Hypothalamus (tissue), 51 donors: ENCODE measurements at regions not wholly inside any gene's neighbourhood (a gene's known extent, or its start where the extent isn't known, plus 50 kb on each side); places are given as distances from the start of the nearest gene placed in this dataset.
"Not testable (repeated sequence)": the region's sequence is repeated elsewhere in the genome, so short reads cannot be mapped to it uniquely, and the experiment has no call there.

Experiments
- DNase-seq, 51 donors: peaks; one replicate each; lab custom pipeline; 2025; lab: John Stamatoyannopoulos, UW

DNA sequence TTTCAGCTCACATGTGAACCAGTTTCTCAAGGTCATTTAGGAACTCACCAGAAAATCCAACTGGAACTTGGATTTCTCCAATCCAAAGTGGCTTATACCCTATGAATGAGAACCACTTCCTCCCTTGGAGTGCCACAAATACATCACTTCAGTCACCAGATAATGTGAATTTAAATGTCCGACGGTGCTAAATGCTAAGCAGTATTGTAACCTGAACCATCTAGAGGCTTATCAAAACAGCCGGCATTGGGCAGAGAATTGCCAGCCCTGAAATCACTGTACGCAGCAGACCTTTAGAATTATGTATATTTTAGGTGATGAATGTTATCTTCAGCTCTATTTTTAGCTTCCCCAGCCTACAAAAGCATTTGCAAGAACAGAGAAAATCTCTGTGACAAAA is 76.8 kb upstream of the COX20 start:
- DNase-seq: no peak

GRCh38 chr1:244759158-244759557 is 76.3 kb upstream of the COX20 start:
- DNase-seq: peak in 1 of 51 donors; percentile 35

DNA sequence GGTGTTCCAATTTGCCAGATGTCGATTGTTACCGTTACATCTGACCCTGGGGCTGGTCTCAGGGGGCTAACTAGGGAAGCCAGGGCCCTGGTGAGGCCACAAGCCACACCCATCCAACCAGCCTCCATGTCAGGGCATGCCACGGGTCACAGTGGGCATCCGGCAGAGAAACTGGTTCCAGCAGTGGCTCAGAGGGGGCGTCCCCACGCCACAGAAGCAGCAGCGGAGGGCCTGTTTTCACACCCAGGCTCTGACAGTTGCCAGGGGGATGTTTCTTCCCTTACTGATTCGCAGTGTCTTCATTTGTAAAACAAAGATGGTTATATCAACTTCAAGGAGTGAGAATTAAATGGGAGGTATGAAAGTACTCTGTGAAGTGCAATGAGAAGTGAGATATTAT is 75.0 kb upstream of the COX20 start:
- no peak for DNase-seq

DNA sequence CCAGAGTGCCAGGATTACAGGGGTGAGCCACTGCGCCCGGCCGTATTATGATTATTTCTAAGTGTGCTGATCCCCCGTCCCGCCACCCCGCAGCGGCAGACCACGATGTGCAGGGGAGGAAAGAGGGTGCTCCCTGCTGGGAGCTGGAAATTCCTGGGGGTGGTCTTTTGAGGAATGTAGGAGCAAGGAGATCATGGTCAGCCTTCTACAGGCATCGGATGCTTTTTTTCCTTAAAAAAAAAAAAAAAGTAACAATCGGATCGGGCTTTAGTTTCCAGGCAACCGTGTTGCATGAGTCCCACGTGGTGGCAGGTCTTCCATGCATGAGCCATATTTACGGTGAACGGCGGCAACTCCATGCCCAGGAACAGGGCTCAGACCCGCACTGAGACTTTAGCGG is 74.2 kb upstream of the COX20 start:
- DNase-seq: peak in 5 of 51 donors; percentile 3 to 15 (median 4)

DNA sequence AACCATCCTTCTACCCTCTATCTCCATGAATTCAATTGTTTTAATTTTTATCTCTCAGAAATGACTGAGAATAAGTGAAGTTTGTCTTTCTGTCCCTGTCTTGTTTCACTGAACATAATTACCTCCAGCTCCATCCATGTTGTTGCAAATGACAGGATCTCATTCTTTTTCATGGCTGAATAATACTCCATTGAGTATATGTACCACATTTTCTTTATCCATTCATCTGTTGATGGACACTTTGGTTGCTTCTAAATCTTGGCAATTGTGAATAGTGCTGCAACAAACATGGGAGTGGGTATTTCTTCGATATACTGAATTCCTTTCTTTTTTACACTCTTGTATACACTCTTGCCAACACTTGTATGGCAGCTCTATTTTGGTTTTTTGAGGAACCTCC is 72.8 kb upstream of the COX20 start:
- DNase-seq: no peak

DNA sequence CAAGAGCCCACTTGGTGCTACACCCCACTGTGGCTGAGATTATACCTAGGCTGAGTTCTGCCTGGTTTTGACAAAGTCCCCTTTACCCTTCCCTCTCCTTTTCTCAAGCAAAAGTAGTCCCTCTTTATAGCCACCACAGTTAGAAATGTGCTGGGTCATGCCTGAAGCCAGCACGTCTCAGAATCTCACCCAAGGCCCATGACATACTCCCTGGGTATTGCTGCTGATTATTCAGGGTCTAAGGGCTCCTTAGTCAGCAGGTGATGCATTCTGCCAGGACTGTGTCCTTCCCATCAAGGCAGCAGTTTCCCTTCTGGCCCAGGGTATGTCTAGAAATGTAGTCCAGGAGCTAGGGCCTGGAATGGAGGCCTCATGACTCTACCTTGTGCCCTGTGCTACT is 67.3 kb upstream of the COX20 start:
- no peak for DNase-seq

- DNase-seq: no peak
Observed at GRCh38 chr1:244768804-244769203, 66.7 kb upstream of the COX20 start.

DNA sequence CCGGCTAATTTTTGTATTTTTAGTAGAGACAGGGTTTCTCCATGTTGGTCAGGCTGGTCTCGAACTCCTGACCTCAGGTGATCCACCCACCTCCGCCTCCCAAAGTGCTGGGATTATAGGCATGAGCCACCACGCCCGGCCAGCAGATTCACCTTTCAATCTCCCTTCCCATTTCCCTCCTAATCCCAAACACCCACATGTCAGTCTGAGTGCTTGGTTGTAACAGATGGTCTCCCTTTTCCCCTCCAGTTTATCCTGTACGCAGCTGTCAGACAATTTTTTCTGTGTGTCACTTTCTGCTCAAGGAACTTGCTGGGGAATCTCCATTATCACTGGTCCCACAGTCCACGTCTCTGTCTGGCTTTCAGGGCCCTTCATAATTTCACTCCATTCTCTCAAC is 64.9 kb upstream of the COX20 start:
- DNase-seq: not testable (repeated sequence)

DNA sequence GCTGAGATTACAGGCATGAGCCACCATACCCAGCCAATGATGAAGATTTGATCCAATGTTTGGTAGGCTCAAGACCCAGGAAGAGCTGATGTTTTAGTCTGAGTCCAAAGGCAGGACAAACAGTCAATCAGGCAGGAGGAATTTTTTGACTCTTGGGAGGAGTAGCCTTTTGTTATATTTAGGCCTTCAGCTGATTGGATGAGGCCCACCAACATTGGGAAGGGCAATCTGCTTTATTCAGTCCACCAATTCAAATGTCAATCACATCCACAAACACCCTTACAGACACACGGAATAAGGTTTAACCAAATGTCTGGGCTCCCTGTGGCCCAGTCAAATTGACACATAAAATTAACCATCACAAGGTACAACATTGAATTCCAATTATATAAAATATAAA is 61.9 kb upstream of the COX20 start:
- DNase-seq: no peak

DNA sequence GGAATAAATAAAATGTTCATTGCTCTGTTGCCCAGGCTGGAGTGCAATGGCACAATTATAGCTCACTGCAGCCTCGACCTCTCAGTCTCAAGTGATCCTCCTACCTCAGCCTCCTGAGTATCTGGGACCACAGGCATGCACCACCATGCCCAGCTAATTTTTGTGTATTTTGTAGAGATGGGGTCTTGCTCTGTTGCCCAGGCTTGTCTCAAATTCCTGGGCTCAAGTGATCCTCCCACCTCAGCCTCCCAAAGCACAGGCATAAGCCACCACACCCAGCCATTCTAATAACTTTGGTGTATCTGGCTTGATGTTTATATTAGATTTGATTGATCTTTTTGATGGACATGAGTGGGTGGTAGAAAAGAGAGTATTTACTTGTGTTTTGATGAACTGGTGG is 58.7 kb upstream of the COX20 start:
- DNase-seq: not testable (repeated sequence)

DNA sequence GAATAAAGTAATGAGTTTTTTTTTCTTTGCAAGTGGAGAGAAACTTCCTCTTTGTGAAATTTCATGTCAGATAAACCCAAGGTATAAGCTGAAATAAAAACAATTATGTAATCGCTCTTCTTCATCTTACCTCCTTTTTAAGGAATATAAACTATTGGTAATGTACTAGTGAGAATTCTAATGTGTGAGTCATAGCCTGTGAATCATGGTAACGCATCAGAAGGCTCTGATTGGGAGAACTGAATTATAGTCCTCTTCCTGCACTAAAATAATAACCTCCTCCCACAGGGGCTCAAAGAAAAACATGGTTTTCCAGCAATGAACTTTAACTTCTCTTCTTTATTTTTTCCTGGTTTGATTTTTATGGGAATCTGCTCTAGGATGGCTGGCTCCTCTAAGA is 57.1 kb upstream of the COX20 start:
- DNase-seq: peak in 1 of 51 donors; percentile 16

GRCh38 chr1:244779410-244779809 is 56.0 kb upstream of the COX20 start:
- no peak for DNase-seq

GRCh38 chr1:244780311-244780710 is 55.1 kb upstream of the COX20 start:
- DNase-seq: peak in 1 of 51 donors; percentile 51

- DNase-seq: no peak
Observed at GRCh38 chr1:244782056-244782455, 53.4 kb upstream of the COX20 start.

DNA sequence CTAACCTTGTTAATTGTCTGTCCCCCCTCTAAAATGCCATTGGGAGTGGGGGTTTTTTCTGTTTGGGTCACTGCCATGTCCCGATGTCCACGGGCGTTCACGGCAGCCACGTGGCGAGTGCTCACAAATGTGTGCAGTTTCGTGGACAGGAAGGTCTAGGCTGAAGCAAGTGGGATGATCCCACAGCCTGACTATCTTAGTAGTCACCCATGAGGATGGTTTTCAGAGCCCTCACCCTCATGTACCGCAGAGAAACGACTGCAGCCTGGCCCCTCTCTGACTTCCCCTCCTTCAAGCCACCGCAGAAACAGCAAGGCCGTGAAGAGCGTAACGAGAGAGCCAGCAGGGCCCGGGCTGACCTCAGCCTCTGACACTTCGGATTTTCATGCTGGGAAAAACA is 52.3 kb upstream of the COX20 start:
- no peak for DNase-seq
